Kidney (tissue), 13 donors: ENCODE measurements at regions not wholly inside any gene's neighbourhood (a gene's known extent, or its start where the extent isn't known, plus 50 kb on each side); places are given as distances from the start of the nearest gene placed in this dataset.

Source experiments
- DNase-seq, 5 donors: peaks; one replicate each; pipeline ENCODE4 v3.0.0-alpha.2; 2013 to 2020
- FAIRE-seq: peaks from 2 replicates; lab custom pipeline; 2012; peaks lifted over from hg19 to GRCh38; lab: Jason Lieb, UNC
- H3K27ac ChIP-seq, 2 donors: one replicate each; pipeline ENCODE4 v1.7.0; 2013; ENCODE audit warnings: low read depth in 2 of 2, low read length in 2 of 2, inconsistent platforms in 1 of 2
- H3K27me3 ChIP-seq: one replicate; pipeline ENCODE4 v1.7.1; 2013; ENCODE audit warnings: low read length, inconsistent platforms; ENCODE audit not compliant: control insufficient read depth, insufficient read depth
- H3K36me3 ChIP-seq, 3 donors: one replicate each; pipeline versions ENCODE4 v1.7.0 to v1.7.1; 2013; ENCODE audit warnings: low read length in 3 of 3, control low read depth in 1 of 3, inconsistent platforms in 1 of 3; ENCODE audit not compliant: insufficient read depth in 3 of 3, control insufficient read depth in 2 of 3
- H3K4me1 ChIP-seq, 3 donors: one replicate each; pipeline versions ENCODE4 v1.7.0 to v1.7.1; 2013; ENCODE audit warnings: low read length in 3 of 3, inconsistent platforms in 1 of 3, low read depth in 1 of 3; ENCODE audit not compliant: control insufficient read depth in 2 of 3, insufficient read depth in 2 of 3
- H3K4me3 ChIP-seq, 3 donors: one replicate each; pipeline versions ENCODE4 v1.7.0 to v1.8.1; 2013; ENCODE audit warnings: low read length in 3 of 3, control low read depth in 1 of 3, inconsistent platforms in 1 of 3
- H3K9ac ChIP-seq, 3 donors: one replicate each; pipeline versions ENCODE4 v1.7.0 to v1.7.1; 2013; ENCODE audit warnings: low read length in 3 of 3, control low read depth in 1 of 3, inconsistent platforms in 1 of 3
- H3K9me3 ChIP-seq, 3 donors: one replicate each; pipeline versions ENCODE4 v1.7.0 to v1.7.1; 2013; ENCODE audit warnings: low read length in 3 of 3, control low read depth in 1 of 3, inconsistent platforms in 1 of 3; ENCODE audit not compliant: control insufficient read depth in 2 of 3, insufficient read depth in 1 of 3
- CTCF ChIP-seq: IDR thresholded peaks from 3 replicates; pipeline ENCODE4 v1.5.1; 2012; ENCODE audit warnings: mild to moderate bottlenecking, moderate library complexity, borderline replicate concordance; ENCODE audit not compliant: insufficient read depth; ENCODE audit errors: extremely low read depth
- intact Hi-C: fragments of 100-400 bp; cut with DNase I; formaldehyde crosslinking; loops from one replicate; pipeline ENCODE4 v1.11.1; 2022
- donor health status: control.
- donor health status: control.
- donor health status: control.
- donor health status: control.
- donor health status: control.
- donor health status: DM: yes; HTN: yes; CAD: no.
- donor health status: Normal renal cell carcinoma (clear cell type).

- Histone ChIP-seq H3K4me3 (no peak overlapping the region), H3K27me3 (peaks cover 7% of the 10 kb centered on the region), H3K36me3 (no peaks in the 10 kb centered on the region), H3K9me3 (no peaks in the 10 kb centered on the region), H3K27ac (no peak overlapping the region), H3K9ac (no peak overlapping the region), H3K4me1 (no peaks in the 10 kb centered on the region)
- TF ChIP-seq CTCF = no peak
- no peak for DNase-seq
- intact Hi-C loops = no loop called here
- FAIRE-seq = no peak
Observed at GRCh38 chr1:38129473-38129872, 82.9 kb upstream of the POU3F1 start.

GRCh38 chr1:38128926-38129453, 82.4 kb upstream of the POU3F1 start:
- no peaks in the 10 kb centered on the region for H3K4me1 ChIP-seq
- FAIRE-seq (no peak), DNase-seq (no peak)
- H3K27me3 ChIP-seq = peaks cover 7% of the 10 kb centered on the region
- intact Hi-C loops = no loop called here
- no peak overlapping the region for H3K4me3 ChIP-seq
- H3K9me3 ChIP-seq = no peaks in the 10 kb centered on the region
- no peak overlapping the region for H3K9ac ChIP-seq
- no peak for TF ChIP-seq CTCF
- no peaks in the 10 kb centered on the region for H3K36me3 ChIP-seq
- no peak overlapping the region for H3K27ac ChIP-seq

GRCh38 chr1:38128511-38128910, 81.9 kb upstream of the POU3F1 start:
- no peak for TF ChIP-seq CTCF
- Histone ChIP-seq H3K36me3 (no peaks in the 10 kb centered on the region), H3K4me1 (no peaks in the 10 kb centered on the region), H3K27me3 (peaks cover 7% of the 10 kb centered on the region), H3K27ac (no peak overlapping the region), H3K9ac (no peak overlapping the region), H3K4me3 (no peak overlapping the region), H3K9me3 (no peaks in the 10 kb centered on the region)
- no peak for FAIRE-seq
- DNase-seq = no peak
- intact Hi-C loops = no loop called here

GRCh38 chr1:38127428-38127827, 80.8 kb upstream of the POU3F1 start:
- no peak for FAIRE-seq

More at GRCh38 chr1:38127428-38127827, 80.8 kb upstream of the POU3F1 start:
- H3K27ac ChIP-seq = no peak overlapping the region
- H3K36me3 ChIP-seq = no peaks in the 10 kb centered on the region
- no peak for TF ChIP-seq CTCF
- H3K4me3 ChIP-seq = no peak overlapping the region
- DNase-seq = no peak
- H3K27me3 ChIP-seq = peaks cover 3% of the 10 kb centered on the region
- intact Hi-C loops = no loop called here
- H3K9ac ChIP-seq = no peak overlapping the region
- H3K4me1 ChIP-seq = no peaks in the 10 kb centered on the region
- H3K9me3 ChIP-seq = no peaks in the 10 kb centered on the region
